HEK293T (cell line): ENCODE measurements at regions not wholly inside any gene's neighbourhood (a gene's known extent, or its start where the extent isn't known, plus 50 kb on each side); places are given as distances from the start of the nearest gene placed in this dataset.

ENCODE experiments used
- CTCF ChIA-PET: fragments of 350-600 bp; formaldehyde crosslinking; extraction: SDS; loops from one replicate; lab custom pipeline; 2021; ENCODE audit warnings: antibody characterized with exemption, inconsistent platforms; lab: Yijun Ruan, JAX
- POLR2A ChIA-PET: fragments of 350-600 bp; formaldehyde crosslinking; extraction: SDS; loops from one replicate; lab custom pipeline; 2020; ENCODE audit warnings: antibody characterized with exemption, inconsistent platforms; lab: Yijun Ruan, JAX
- DNase-seq: peaks from one replicate; pipeline ENCODE4 v3.0.0; 2012; ENCODE audit warnings: mixed read lengths; ENCODE audit errors: extremely low spot score
- ARNT ChIP-seq: fragments of 450-650 bp; IDR thresholded peaks from 2 replicates; pipeline ENCODE4 v1.6.1; 2017; ENCODE audit warnings: mild to moderate bottlenecking
- BHLHE40 ChIP-seq: fragments of 450-650 bp; IDR thresholded peaks from 2 replicates; pipeline ENCODE4 v1.6.1; 2016; ENCODE audit warnings: mild to moderate bottlenecking, moderate library complexity, borderline replicate concordance
- CTBP1 ChIP-seq: fragments of 450-650 bp; IDR thresholded peaks from 2 replicates; pipeline ENCODE4 v1.6.1; 2016; ENCODE audit warnings: borderline replicate concordance
- ELF4 ChIP-seq: fragments of 450-650 bp; IDR thresholded peaks from 2 replicates; pipeline ENCODE4 v1.6.1; 2017; ENCODE audit warnings: antibody characterized with exemption
- FOXA1 ChIP-seq: fragments of 450-650 bp; IDR thresholded peaks from 2 replicates; pipeline ENCODE4 v1.6.1; 2016; ENCODE audit warnings: mild to moderate bottlenecking
- FOXK2 ChIP-seq: fragments of 450-650 bp; IDR thresholded peaks from 2 replicates; pipeline ENCODE4 v1.6.1; 2016; ENCODE audit warnings: mild to moderate bottlenecking
- FOXM1 ChIP-seq: fragments of 450-650 bp; IDR thresholded peaks from 2 replicates; pipeline ENCODE4 v1.6.1; 2017; ENCODE audit warnings: mild to moderate bottlenecking, borderline replicate concordance
- HDGF ChIP-seq: fragments of 450-650 bp; IDR thresholded peaks from 2 replicates; pipeline ENCODE4 v1.6.1; 2017; ENCODE audit warnings: antibody characterized with exemption, borderline replicate concordance
- L3MBTL2 ChIP-seq: fragments of 450-650 bp; conservative IDR thresholded peaks from 2 replicates; pipeline ENCODE4 v1.6.1; 2016; ENCODE audit warnings: mild to moderate bottlenecking
- LEF1 ChIP-seq: fragments of 450-650 bp; IDR thresholded peaks from 2 replicates; pipeline ENCODE4 v1.6.1; 2017; ENCODE audit warnings: mild to moderate bottlenecking, borderline replicate concordance
- NFRKB ChIP-seq: fragments of 450-650 bp; IDR thresholded peaks from 2 replicates; pipeline ENCODE4 v1.6.1; 2016; ENCODE audit warnings: mild to moderate bottlenecking, moderate library complexity
- PKNOX1 ChIP-seq: fragments of 450-650 bp; IDR thresholded peaks from 2 replicates; pipeline ENCODE4 v1.6.1; 2016
- SP1 ChIP-seq: fragments of 450-650 bp; IDR thresholded peaks from 2 replicates; pipeline ENCODE4 v1.6.1; 2017
- SUZ12 ChIP-seq: fragments of 450-650 bp; IDR thresholded peaks from 2 replicates; pipeline ENCODE4 v1.6.1; 2016; ENCODE audit warnings: mild to moderate bottlenecking
- TARDBP ChIP-seq: fragments of 450-650 bp; IDR thresholded peaks from 2 replicates; pipeline ENCODE4 v1.6.1; 2016
- ZNF384 ChIP-seq: fragments of 450-650 bp; IDR thresholded peaks from 2 replicates; pipeline ENCODE4 v1.6.1; 2016

- ChIA-PET CTCF (no interaction called here), POLR2A (no interaction called here)
- TF ChIP-seq FOXM1: no peak
- TF ChIP-seq PKNOX1: no peak
- no peak for TF ChIP-seq FOXK2
- TF ChIP-seq SP1: no peak
- no peak for TF ChIP-seq FOXA1
- TF ChIP-seq ZNF384: no peak
- no peak for TF ChIP-seq ELF4
- no peak for TF ChIP-seq SUZ12
- no peak for TF ChIP-seq ARNT
- DNase-seq: no peak
Observed at GRCh38 chr13:106117035-106117434, 418.4 kb downstream of the EFNB2 start.

DNA sequence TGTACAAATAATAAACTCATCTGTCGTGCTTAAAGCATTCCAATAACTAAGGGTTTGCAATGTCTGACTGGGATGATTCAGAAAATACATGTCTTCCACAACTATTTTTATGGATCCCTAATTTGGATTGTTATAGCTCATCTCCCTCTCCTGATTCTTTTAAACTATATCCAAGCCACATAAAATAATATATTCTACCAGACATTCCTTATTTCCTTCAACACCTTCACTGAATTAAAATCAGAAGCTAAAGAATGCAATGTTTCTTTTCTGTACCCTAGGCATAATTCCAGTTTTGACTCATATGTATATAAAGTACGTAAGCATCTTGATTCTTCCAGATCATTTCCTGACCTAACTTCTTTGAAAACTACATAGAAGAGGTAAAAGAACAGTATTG is 420.4 kb downstream of the EFNB2 start:
- CTCF ChIA-PET: no interaction called here
- no peak for TF ChIP-seq ZNF384
- no peak for TF ChIP-seq SUZ12
- TF ChIP-seq FOXM1: no peak
- TF ChIP-seq ELF4: no peak
- TF ChIP-seq NFRKB: no peak
- no peak for TF ChIP-seq HDGF
- TF ChIP-seq PKNOX1: no peak
- TF ChIP-seq SP1: no peak
- no peak for TF ChIP-seq CTBP1
- TF ChIP-seq FOXA1: no peak
- TF ChIP-seq L3MBTL2: no peak
- no peak for TF ChIP-seq TARDBP
- TF ChIP-seq FOXK2: no peak
- no peak for TF ChIP-seq LEF1
- no peak for TF ChIP-seq ARNT
- no peak for TF ChIP-seq BHLHE40
- POLR2A ChIA-PET: no interaction called here
- no peak for DNase-seq

DNA sequence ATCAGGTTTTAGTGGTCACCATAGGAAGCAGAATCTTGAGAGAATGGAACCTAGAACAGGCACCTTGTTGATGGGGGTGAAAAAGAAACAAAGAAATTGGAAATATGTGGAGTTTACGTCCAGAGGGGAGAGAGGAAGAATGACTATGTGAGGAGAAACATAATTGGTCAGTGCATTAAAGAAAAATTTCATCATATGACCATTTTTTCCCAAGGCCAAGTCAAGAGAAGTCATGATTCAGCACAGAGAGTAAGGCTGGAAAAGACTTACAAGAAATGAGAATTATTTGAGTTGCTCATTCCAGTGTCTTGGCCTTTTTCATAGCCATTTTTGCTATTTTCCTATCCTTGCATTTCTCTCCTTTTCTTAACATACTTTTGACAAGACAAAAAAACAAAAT is 421.7 kb downstream of the EFNB2 start:
- no peak for TF ChIP-seq HDGF
- no peak for DNase-seq
- CTCF ChIA-PET: no interaction called here
- POLR2A ChIA-PET: no interaction called here

DNA sequence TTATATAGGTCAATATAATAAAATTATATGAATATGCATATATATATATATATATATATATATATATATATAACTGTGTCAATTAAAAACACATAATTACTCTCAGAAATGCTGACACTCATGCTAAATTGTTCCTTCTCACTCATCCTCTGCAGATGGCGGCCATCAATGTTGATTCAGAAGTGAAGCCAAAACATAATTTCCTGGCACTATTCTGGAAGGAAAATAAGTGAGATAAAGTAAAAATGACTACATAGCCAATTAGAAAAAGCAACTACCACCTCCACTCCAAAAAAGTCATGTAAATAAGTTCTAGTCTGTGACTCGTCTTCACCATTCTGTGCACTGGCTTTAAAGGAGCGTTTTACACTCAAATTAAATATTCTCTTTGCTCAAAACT is 423.3 kb downstream of the EFNB2 start:
- no peak for TF ChIP-seq HDGF
- no peak for TF ChIP-seq ARNT
- CTCF ChIA-PET: no interaction called here

GRCh38 chr13:106110241-106110855 is 425.1 kb downstream of the EFNB2 start:
- TF ChIP-seq TARDBP (no peak), ZNF384 (no peak), FOXA1 (no peak), L3MBTL2 (no peak), NFRKB (no peak), CTBP1 (no peak), BHLHE40 (no peak)
- DNase-seq: no peak
- CTCF ChIA-PET: interaction anchor here (0.8 kb wide), 1 partner anchor 41 kb away, joined by 3 read pairs; no protein-coding TSS in a partner anchor
- POLR2A ChIA-PET: no interaction called here

More for the DNA sequence above, 423.3 kb downstream of the EFNB2 start:
- POLR2A ChIA-PET: no interaction called here
- DNase-seq: no peak

DNA sequence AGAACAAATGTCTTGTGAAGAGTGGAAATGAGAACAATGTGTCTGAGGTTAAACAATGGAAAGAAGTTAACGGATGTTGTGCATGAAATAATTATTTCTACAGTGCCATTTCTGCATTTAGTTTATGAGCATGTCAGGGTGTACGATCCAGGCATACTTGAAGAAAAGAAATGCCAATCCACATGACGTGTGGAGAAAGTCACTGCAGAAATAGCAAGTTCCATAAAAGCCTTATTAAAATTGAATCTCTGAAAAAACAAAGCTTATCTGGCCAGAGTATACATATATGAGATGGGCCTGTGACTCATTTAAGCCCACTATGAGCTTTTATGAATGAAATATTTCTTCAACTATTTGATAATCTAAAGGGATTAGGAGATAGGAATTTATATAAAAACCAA is 426.1 kb downstream of the EFNB2 start:
- DNase-seq: no peak
- TF ChIP-seq BHLHE40: no peak
- no peak for TF ChIP-seq ELF4
- TF ChIP-seq NFRKB: no peak
- TF ChIP-seq LEF1: no peak
- ChIA-PET POLR2A (no interaction called here), CTCF (no interaction called here)

DNA sequence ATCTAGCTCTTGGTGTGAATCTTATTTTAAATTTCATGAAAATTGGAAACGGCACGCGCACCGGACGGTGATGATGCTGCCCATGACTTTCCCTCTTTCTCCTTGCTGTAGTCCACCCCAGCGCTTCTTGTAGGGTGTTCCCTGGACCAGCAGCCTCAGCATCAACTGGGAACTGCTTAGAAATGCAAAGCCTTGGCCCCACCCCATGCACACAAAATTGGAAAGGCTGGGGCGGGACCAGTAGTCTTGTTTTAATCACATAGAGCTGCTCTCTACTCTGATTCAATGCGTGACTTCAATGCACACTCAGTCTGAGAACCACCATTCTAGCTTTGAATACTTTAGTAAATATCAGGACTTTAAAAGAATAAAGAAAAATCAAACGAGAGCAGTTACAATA is 427.1 kb downstream of the EFNB2 start:
- DNase-seq: no peak
- POLR2A ChIA-PET: no interaction called here
- CTCF ChIA-PET: no interaction called here
- no peak for TF ChIP-seq FOXA1
- TF ChIP-seq TARDBP: no peak

- ChIA-PET CTCF (no interaction called here), POLR2A (no interaction called here)
- TF ChIP-seq CTBP1 (no peak), ELF4 (no peak), BHLHE40 (no peak), FOXA1 (no peak), FOXM1 (no peak), FOXK2 (no peak), PKNOX1 (no peak), SUZ12 (no peak), NFRKB (no peak), LEF1 (no peak), TARDBP (no peak), ARNT (no peak), ZNF384 (no peak), L3MBTL2 (no peak)
- no peak for DNase-seq
Observed at GRCh38 chr13:106107061-106107460, 428.4 kb downstream of the EFNB2 start.
